Body of pancreas (tissue), 4 donors: ENCODE measurements at regions not wholly inside any gene's neighbourhood (a gene's known extent, or its start where the extent isn't known, plus 50 kb on each side); places are given as distances from the start of the nearest gene placed in this dataset.

Source experiments
- CTCF ChIP-seq, 7 experiments: fragments of 450-650 bp in 4 of 7; fragments of 200-600 bp in 3 of 7; sonication (generic) in 3 of 7; IDR thresholded peaks; one replicate each; pipeline ENCODE4 v1.5.1; 2016 to 2019; ENCODE audit warnings: antibody characterized with exemption in 7 of 7
- POLR2A ChIP-seq, 3 donors: fragments of 450-650 bp; IDR thresholded peaks; one replicate each; pipeline ENCODE4 v1.6.1; 2016; ENCODE audit warnings: antibody characterized with exemption in 3 of 3, mild to moderate bottlenecking in 2 of 3

- TF ChIP-seq CTCF (IDR thresholded peaks at IDR 0.05) (no peak), POLR2A (IDR thresholded peaks at IDR 0.05) (no peak)
These were observed 959.3 kb downstream of the SH3BGRL start for GRCh38 chrX:82161195-82161594.
